ENCODE measurements at regions not wholly inside any gene's neighbourhood (a gene's known extent, or its start where the extent isn't known, plus 50 kb on each side); places are given as distances from the start of the nearest gene placed in this dataset.

DNA sequence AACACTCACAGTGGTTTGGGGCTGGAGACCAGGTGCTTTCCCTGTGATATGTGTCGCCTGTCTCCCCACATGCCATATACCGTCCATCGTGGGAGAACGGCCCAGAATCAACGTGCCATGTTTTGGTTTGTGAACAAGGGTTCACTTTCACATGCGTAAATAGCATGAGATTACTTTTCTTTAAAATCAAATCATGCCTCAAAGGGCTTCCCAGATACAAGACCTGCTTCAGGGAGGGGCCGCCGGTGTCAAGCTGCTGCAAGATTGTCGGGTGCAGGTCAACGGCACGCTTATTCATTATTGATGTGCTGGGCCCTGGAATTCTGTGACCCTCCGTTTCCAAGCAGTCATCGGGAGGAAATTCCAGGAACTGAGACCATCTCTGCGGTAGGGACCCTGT lies 145.2 kb upstream of the RTL1 start:
- TF ChIP-seq, protein P1, sequence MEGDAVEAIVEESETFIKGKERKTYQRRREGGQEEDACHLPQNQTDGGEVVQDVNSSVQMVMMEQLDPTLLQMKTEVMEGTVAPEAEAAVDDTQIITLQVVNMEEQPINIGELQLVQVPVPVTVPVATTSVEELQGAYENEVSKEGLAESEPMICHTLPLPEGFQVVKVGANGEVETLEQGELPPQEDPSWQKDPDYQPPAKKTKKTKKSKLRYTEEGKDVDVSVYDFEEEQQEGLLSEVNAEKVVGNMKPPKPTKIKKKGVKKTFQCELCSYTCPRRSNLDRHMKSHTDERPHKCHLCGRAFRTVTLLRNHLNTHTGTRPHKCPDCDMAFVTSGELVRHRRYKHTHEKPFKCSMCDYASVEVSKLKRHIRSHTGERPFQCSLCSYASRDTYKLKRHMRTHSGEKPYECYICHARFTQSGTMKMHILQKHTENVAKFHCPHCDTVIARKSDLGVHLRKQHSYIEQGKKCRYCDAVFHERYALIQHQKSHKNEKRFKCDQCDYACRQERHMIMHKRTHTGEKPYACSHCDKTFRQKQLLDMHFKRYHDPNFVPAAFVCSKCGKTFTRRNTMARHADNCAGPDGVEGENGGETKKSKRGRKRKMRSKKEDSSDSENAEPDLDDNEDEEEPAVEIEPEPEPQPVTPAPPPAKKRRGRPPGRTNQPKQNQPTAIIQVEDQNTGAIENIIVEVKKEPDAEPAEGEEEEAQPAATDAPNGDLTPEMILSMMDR (IDR thresholded peaks at IDR 0.05) = no peak
- TF ChIP-seq POLR2AphosphoS5 (IDR thresholded peaks at IDR 0.05; ENCODE audit: insufficient read depth in 1 of 2, low read depth in 1 of 2) (no peak), POLR2A (IDR thresholded peaks at IDR 0.05) (no peak)

Data from vagina (tissue), 2 donors.